CD4-positive, alpha-beta T cell treated with Interferon gamma for 1 hour (primary cell): ENCODE measurements at regions not wholly inside any gene's neighbourhood (a gene's known extent, or its start where the extent isn't known, plus 50 kb on each side); places are given as distances from the start of the nearest gene placed in this dataset.

ENCODE experiments used
- DNase-seq: peaks from one replicate; pipeline ENCODE4 v3.0.0-alpha.2; 2020

GRCh38 chr5:79868163-79868670 lies 122.8 kb downstream of the MTX3 start:
- no peak for DNase-seq

- no peak for DNase-seq
These were observed 125.5 kb downstream of the MTX3 start for GRCh38 chr5:79865579-79865978.

- DNase-seq = no peak
These were observed 126.7 kb downstream of the MTX3 start for GRCh38 chr5:79864364-79864763.

GRCh38 chr5:79859588-79859987 lies 131.5 kb downstream of the MTX3 start:
- no peak for DNase-seq

GRCh38 chr5:79858410-79858723 lies 132.7 kb downstream of the MTX3 start:
- no peak for DNase-seq

GRCh38 chr5:79857714-79858409 lies 133.2 kb downstream of the MTX3 start:
- peak; percentile 56 for DNase-seq

GRCh38 chr5:79856456-79857055 lies 134.5 kb downstream of the MTX3 start:
- no peak for DNase-seq

GRCh38 chr5:79853676-79854418 lies 137.2 kb downstream of the MTX3 start:
- no peak for DNase-seq

GRCh38 chr5:79853028-79853427 lies 138.0 kb downstream of the MTX3 start:
- DNase-seq = no peak

GRCh38 chr5:79851391-79851863 lies 139.6 kb downstream of the MTX3 start:
- DNase-seq = no peak

GRCh38 chr5:79850941-79851340 lies 140.1 kb downstream of the MTX3 start:
- no peak for DNase-seq

- DNase-seq = no peak
These were observed 140.7 kb downstream of the MTX3 start for GRCh38 chr5:79850316-79850822.

GRCh38 chr5:79849486-79850315 lies 141.4 kb downstream of the MTX3 start:
- no peak for DNase-seq
